GM06990 (cell line): ENCODE measurements at regions not wholly inside any gene's neighbourhood (a gene's known extent, or its start where the extent isn't known, plus 50 kb on each side); places are given as distances from the start of the nearest gene placed in this dataset.
A peak's percentile ranks its signal among the peaks of the same experiment; 100 is the strongest.
"Not testable (repeated sequence)": the region's sequence is repeated elsewhere in the genome, so short reads cannot be mapped to it uniquely, and the experiment has no call there.

Experiments used
- DNase-seq: peaks from one replicate; pipeline ENCODE4 v3.0.0-alpha.2; 2011; ENCODE audit not compliant: insufficient read length; ENCODE audit errors: extremely low read depth
- H3K27me3 ChIP-seq: replicated peaks from 2 replicates; pipeline ENCODE4 v1.6.0; 2011; ENCODE audit warnings: low read length; ENCODE audit not compliant: control insufficient read depth, insufficient read depth
- H3K36me3 ChIP-seq: 2 replicates; pipeline ENCODE4 v1.5.1; 2011; ENCODE audit warnings: low read length; ENCODE audit not compliant: control insufficient read depth, insufficient read depth
- H3K4me3 ChIP-seq: replicated peaks from 2 replicates; pipeline ENCODE4 v1.5.1; 2011; ENCODE audit warnings: low read depth, mild to moderate bottlenecking, control low read depth, low read length
- CTCF ChIP-seq: IDR thresholded peaks from 2 replicates; pipeline ENCODE4 v1.5.1; 2011; ENCODE audit warnings: low read length, control low read depth, mild to moderate bottlenecking, inconsistent platforms; ENCODE audit not compliant: insufficient read depth, poor library complexity, severe bottlenecking

GRCh38 chr1:185528084-185528676 lies 206.0 kb upstream of the HMCN1 start:
- Histone ChIP-seq H3K27me3 (no peaks in the 10 kb centered on the region), H3K36me3 (no peaks in the 10 kb centered on the region), H3K4me3 (no peak overlapping the region)
- no peak for TF ChIP-seq CTCF
- DNase-seq: no peak

GRCh38 chr1:185526344-185527307 lies 207.6 kb upstream of the HMCN1 start:
- peak; percentile 13 for DNase-seq
- no peak for TF ChIP-seq CTCF
- Histone ChIP-seq H3K27me3 (no peaks in the 10 kb centered on the region), H3K4me3 (no peak overlapping the region), H3K36me3 (no peaks in the 10 kb centered on the region)

GRCh38 chr1:185520188-185520920 lies 203.3 kb upstream of the IVNS1ABP start:
- DNase-seq: no peak

GRCh38 chr1:185517808-185518419 lies 200.9 kb upstream of the IVNS1ABP start:
- Histone ChIP-seq H3K36me3 (no peaks in the 10 kb centered on the region), H3K27me3 (no peaks in the 10 kb centered on the region), H3K4me3 (no peak overlapping the region)
- no peak for DNase-seq
- no peak for TF ChIP-seq CTCF

More at GRCh38 chr1:185520188-185520920, 203.3 kb upstream of the IVNS1ABP start:
- Histone ChIP-seq H3K4me3 (no peak overlapping the region), H3K27me3 (no peaks in the 10 kb centered on the region), H3K36me3 (no peaks in the 10 kb centered on the region)
- no peak for TF ChIP-seq CTCF

GRCh38 chr1:185517301-185517700 lies 200.3 kb upstream of the IVNS1ABP start:
- not testable (repeated sequence) for H3K27me3 ChIP-seq, H3K4me3 ChIP-seq, DNase-seq, H3K36me3 ChIP-seq
